Neuronal stem cell (in vitro differentiated cells): ENCODE measurements at regions not wholly inside any gene's neighbourhood (a gene's known extent, or its start where the extent isn't known, plus 50 kb on each side); places are given as distances from the start of the nearest gene placed in this dataset.

Experiments used
- DNase-seq: peaks from one replicate; pipeline ENCODE4 v3.0.0-alpha.2; 2013; ENCODE audit warnings: low spot score
- H2AFZ ChIP-seq: one replicate; pipeline ENCODE4 v1.6.1; 2013; ENCODE audit warnings: mild to moderate bottlenecking, low read length, inconsistent platforms
- H2AK5ac ChIP-seq: 2 replicates; pipeline ENCODE4 v1.6.1; 2013; ENCODE audit warnings: low read depth, mild to moderate bottlenecking, inconsistent platforms, low read length, moderate library complexity, mixed read lengths
- H2BK120ac ChIP-seq: 2 replicates; pipeline ENCODE4 v1.6.1; 2013; ENCODE audit warnings: low read depth, mild to moderate bottlenecking, inconsistent platforms, low read length, moderate library complexity, mixed read lengths
- H2BK12ac ChIP-seq: one replicate; pipeline ENCODE4 v1.6.1; 2013; ENCODE audit warnings: low read length, inconsistent platforms
- H2BK15ac ChIP-seq: 2 replicates; pipeline ENCODE4 v1.6.1; 2013; ENCODE audit warnings: mild to moderate bottlenecking, low read length, inconsistent platforms, mixed read lengths
- H2BK5ac ChIP-seq: one replicate; pipeline ENCODE4 v1.6.1; 2013; ENCODE audit warnings: inconsistent platforms, mild to moderate bottlenecking, low read length, moderate library complexity
- H3K14ac ChIP-seq: one replicate; pipeline ENCODE4 v1.6.1; 2013; ENCODE audit warnings: low read length, inconsistent platforms
- H3K18ac ChIP-seq: 2 replicates; pipeline ENCODE4 v1.6.1; 2013; ENCODE audit warnings: low read length, inconsistent platforms
- H3K23ac ChIP-seq: 2 replicates; pipeline ENCODE4 v1.6.1; 2013; ENCODE audit warnings: low read depth, mild to moderate bottlenecking, mixed read lengths, low read length, inconsistent platforms; ENCODE audit not compliant: poor library complexity
- H3K27ac ChIP-seq: replicated peaks from 3 replicates; pipeline ENCODE4 v1.5.1; 2013; ENCODE audit warnings: low read length, inconsistent platforms
- H3K27me3 ChIP-seq, 3 experiments: 2 replicates each; pipeline ENCODE4 v1.6.1; 2013; ENCODE audit warnings: low read length in 3 of 3, mild to moderate bottlenecking in 2 of 3, inconsistent platforms in 1 of 3, low read depth in 1 of 3, mixed read lengths in 1 of 3, moderate library complexity in 1 of 3; ENCODE audit not compliant: control insufficient read depth in 3 of 3, insufficient read depth in 3 of 3
- H3K36me3 ChIP-seq, 2 donors: replicated peaks in 1 of 2; 2 replicates each; pipeline ENCODE4 v1.6.1; 2013; ENCODE audit warnings: low read length in 2 of 2; ENCODE audit not compliant: control insufficient read depth in 2 of 2, insufficient read depth in 2 of 2
- H3K4ac ChIP-seq: 2 replicates; pipeline ENCODE4 v1.6.1; 2013; ENCODE audit warnings: inconsistent platforms, mild to moderate bottlenecking, low read length, moderate library complexity
- H3K4me1 ChIP-seq, 2 donors: 1 replicate in 1 of 2; 2 replicates in 1 of 2; pipeline ENCODE4 v1.6.1; 2013; ENCODE audit warnings: low read length in 2 of 2, low read depth in 1 of 2; ENCODE audit not compliant: control insufficient read depth in 2 of 2, insufficient read depth in 1 of 2
- H3K4me2 ChIP-seq: one replicate; pipeline ENCODE4 v1.6.1; 2013; ENCODE audit warnings: mild to moderate bottlenecking, low read length, inconsistent platforms; ENCODE audit not compliant: insufficient read depth, poor library complexity, severe bottlenecking
- H3K4me3 ChIP-seq, 2 donors: 2 replicates each; pipeline ENCODE4 v1.5.1; 2013; ENCODE audit warnings: low read length in 2 of 2, mild to moderate bottlenecking in 2 of 2, inconsistent platforms in 1 of 2, moderate library complexity in 1 of 2
- H3K79me1 ChIP-seq: one replicate; pipeline ENCODE4 v1.6.1; 2013; ENCODE audit warnings: low read depth, mild to moderate bottlenecking, inconsistent platforms, low read length, moderate library complexity
- H3K9ac ChIP-seq: one replicate; pipeline ENCODE4 v1.6.1; 2013; ENCODE audit warnings: mild to moderate bottlenecking, low read depth, low read length, inconsistent platforms; ENCODE audit not compliant: poor library complexity
- H3K9me3 ChIP-seq, 2 donors: replicated peaks in 1 of 2; 2 replicates each; pipeline versions ENCODE3 to v1.6.1; 2013; ENCODE audit warnings: low read length in 2 of 2, mild to moderate bottlenecking in 2 of 2, inconsistent platforms in 1 of 2, low read depth in 1 of 2, mixed read lengths in 1 of 2, moderate library complexity in 1 of 2; ENCODE audit not compliant: control insufficient read depth in 2 of 2, insufficient read depth in 1 of 2
- H4K8ac ChIP-seq: one replicate; pipeline ENCODE4 v1.6.1; 2013; ENCODE audit warnings: low read depth, mild to moderate bottlenecking, inconsistent platforms, low read length, moderate library complexity
- H4K91ac ChIP-seq: one replicate; pipeline ENCODE4 v1.6.1; 2013; ENCODE audit warnings: low read length, low read depth, mild to moderate bottlenecking, inconsistent platforms; ENCODE audit not compliant: poor library complexity
- WGBS, 2 donors: extraction: QIAGEN DNeasy Blood & Tissue Kit; methylation state at CpG; one replicate each; pipeline ENCODE4 v1.1.7; 2013; ENCODE audit warnings: missing lambda C conversion rate in 2 of 2, mixed read lengths in 1 of 2; ENCODE audit not compliant: insufficient read length in 2 of 2, insufficient replicate concordance in 1 of 2; ENCODE audit errors: extremely low coverage in 2 of 2; 5-methylcytosine and 5-hydroxymethylcytosine counted together

DNA sequence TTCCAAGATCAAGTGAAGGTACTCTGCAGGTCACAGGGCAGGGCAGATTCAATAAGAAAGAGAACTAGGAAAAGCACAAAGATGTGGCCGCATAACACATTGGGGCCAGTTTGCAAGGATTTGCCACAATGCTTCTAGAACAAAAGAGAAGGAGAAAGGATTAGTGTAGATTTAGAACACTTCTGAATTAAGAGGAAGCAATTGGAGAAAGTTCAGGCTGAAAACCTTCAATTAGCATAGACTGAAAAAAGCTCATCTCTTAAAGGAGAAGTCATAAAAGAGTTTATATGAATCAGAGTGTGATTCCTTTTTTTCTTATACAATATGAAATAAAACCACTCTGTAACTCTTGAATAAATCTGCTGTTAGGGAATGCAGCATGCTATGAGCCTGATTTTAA, 215.6 kb upstream of the FAT1 start:
- Histone ChIP-seq H3K36me3 (peaks cover 0 to 2% of the 10 kb centered on the region in 2 donors), H3K79me1 (no peaks in the 10 kb centered on the region), H4K8ac (no peak overlapping the region), H2AFZ (peak overlapping the region; percentile 14), H2BK5ac (no peak overlapping the region), H3K9ac (no peak overlapping the region), H2BK12ac (no peak overlapping the region), H3K23ac (no peak overlapping the region), H3K9me3 (no peaks in the 10 kb centered on the region), H3K27me3 (no peaks in the 10 kb centered on the region), H2BK120ac (no peak overlapping the region), H3K18ac (no peak overlapping the region), H3K4me1 (peaks cover 8 to 12% of the 10 kb centered on the region in 2 donors), H4K91ac (no peak overlapping the region), H3K4me3 (no peak overlapping the region), H3K14ac (no peak overlapping the region), H3K27ac (no peak overlapping the region), H3K4me2 (no peak overlapping the region), H2AK5ac (no peak overlapping the region), H3K4ac (no peak overlapping the region), H2BK15ac (no peak overlapping the region)
- DNase-seq = no peak
- no CpG with 5 or more reads among the region's 1 CpG for WGBS, 2 donors

DNA sequence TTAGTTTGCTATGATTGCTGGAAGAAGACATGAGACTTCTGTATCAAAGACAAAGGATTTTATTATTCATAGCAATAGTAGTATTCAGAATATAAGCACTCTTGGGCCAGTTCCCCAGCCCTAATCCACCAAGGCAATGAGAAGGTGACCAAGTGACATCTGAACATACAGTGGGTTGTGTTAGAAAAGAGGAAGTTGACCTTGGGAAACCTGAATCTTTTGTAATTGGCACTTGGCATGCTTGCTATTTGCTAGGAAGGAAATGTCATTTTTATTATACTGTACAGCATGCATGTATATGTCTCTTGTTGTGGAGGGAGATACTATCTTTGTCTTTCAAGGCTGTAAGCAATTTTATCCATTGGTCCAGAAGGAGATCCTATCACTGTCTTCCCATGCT, 216.1 kb upstream of the FAT1 start:
- H3K4me2 ChIP-seq = no peak overlapping the region
- no peak overlapping the region for H3K4me3 ChIP-seq
- no peaks in the 10 kb centered on the region for H3K27me3 ChIP-seq
- DNase-seq = no peak
- H3K79me1 ChIP-seq = no peaks in the 10 kb centered on the region
- no peaks in the 10 kb centered on the region for H3K36me3 ChIP-seq
- H3K14ac ChIP-seq = no peak overlapping the region
- H4K8ac ChIP-seq = no peak overlapping the region
- no peak overlapping the region for H2AK5ac ChIP-seq
- no peak overlapping the region for H3K27ac ChIP-seq
- H3K18ac ChIP-seq = no peak overlapping the region
- H3K23ac ChIP-seq = no peak overlapping the region
- H3K4ac ChIP-seq = no peak overlapping the region
- H2BK120ac ChIP-seq = no peak overlapping the region
- no peak overlapping the region for H4K91ac ChIP-seq
- H3K9me3 ChIP-seq = no peaks in the 10 kb centered on the region
- no peak overlapping the region for H2BK12ac ChIP-seq
- H3K9ac ChIP-seq = no peak overlapping the region
- H2BK15ac ChIP-seq = no peak overlapping the region
- H2BK5ac ChIP-seq = no peak overlapping the region
- peaks cover 8 to 12% of the 10 kb centered on the region in 2 donors for H3K4me1 ChIP-seq
- H2AFZ ChIP-seq = no peak overlapping the region

DNA sequence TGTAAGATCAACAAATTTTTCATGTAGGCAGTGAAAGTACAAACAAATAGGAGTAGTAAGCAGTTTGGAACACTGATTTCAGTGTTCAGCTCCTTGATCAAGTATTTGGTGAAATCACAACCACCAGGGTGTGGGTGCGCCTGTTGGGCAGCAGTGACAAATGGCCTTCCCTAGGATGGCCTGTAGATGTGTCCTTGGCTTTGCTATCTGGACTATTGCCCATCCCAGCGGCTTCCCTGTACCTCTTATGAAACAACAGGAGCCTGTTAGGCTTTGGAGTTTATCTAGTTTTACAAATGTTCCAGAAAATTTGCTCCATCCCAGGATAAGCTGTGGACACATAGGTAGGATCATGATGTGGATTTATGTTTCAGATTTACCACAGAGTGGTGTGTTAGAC, 216.8 kb upstream of the FAT1 start:
- no peak overlapping the region for H4K8ac ChIP-seq
- no peaks in the 10 kb centered on the region for H3K36me3 ChIP-seq
- H3K4me2 ChIP-seq = no peak overlapping the region
- no peak for DNase-seq
- no peak overlapping the region for H2AFZ ChIP-seq
- no peak overlapping the region for H4K91ac ChIP-seq
- no peak overlapping the region for H3K27ac ChIP-seq
- H3K27me3 ChIP-seq = no peaks in the 10 kb centered on the region
- no peak overlapping the region for H3K23ac ChIP-seq
- no peak overlapping the region for H2BK15ac ChIP-seq
- no peak overlapping the region for H3K4ac ChIP-seq
- H3K14ac ChIP-seq = no peak overlapping the region
- no peaks in the 10 kb centered on the region for H3K79me1 ChIP-seq
- H3K4me3 ChIP-seq = no peak overlapping the region
- no peak overlapping the region for H2BK120ac ChIP-seq
- H3K18ac ChIP-seq = no peak overlapping the region
- H3K9ac ChIP-seq = no peak overlapping the region
- WGBS, 2 donors = no CpG with 5 or more reads among the region's 2 CpGs
- no peaks in the 10 kb centered on the region for H3K9me3 ChIP-seq
- no peak overlapping the region for H2BK5ac ChIP-seq
- H2BK12ac ChIP-seq = no peak overlapping the region
- H2AK5ac ChIP-seq = no peak overlapping the region
- H3K4me1 ChIP-seq = peaks cover 8 to 12% of the 10 kb centered on the region in 2 donors

DNA sequence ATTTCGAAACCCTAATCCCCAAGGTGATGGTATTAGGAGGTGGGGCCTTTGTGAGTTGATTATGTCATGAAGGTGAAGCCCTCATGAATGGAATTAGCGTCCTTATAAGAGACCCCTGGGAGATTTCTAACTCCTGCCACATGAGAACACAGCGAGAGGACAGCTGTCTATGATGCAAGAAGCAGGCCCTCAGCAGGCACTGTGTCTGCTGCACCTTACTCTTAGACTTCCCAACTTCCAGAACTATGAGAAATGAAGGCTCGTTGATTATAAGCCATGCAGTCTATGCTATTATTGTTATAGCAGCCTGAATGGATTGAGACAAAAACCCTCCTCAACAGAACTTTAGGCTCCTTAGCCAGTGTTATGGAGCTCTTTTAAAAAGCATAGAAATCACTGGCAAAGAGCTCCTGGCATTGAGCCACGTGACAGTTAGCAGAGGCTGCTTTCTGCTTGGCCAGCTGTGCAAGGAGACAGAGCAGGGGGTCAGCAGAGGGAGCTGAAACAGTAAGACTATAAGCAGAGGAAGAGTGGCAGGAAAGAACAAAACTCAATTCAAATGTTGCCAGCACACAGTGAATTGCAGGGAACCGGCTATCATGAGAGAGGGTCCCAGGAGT, 219.2 kb upstream of the FAT1 start:
- Histone ChIP-seq H2BK15ac (no peak overlapping the region), H3K4me2 (no peak overlapping the region), H2BK120ac (no peak overlapping the region), H3K27ac (no peak overlapping the region), H3K4me1 (peaks cover 9 to 15% of the 10 kb centered on the region in 2 donors), H3K14ac (no peak overlapping the region), H3K9ac (no peak overlapping the region), H3K79me1 (peaks cover 3% of the 10 kb centered on the region), H4K91ac (no peak overlapping the region), H2BK12ac (no peak overlapping the region), H2AFZ (peak overlapping the region; percentile 73), H3K36me3 (no peaks in the 10 kb centered on the region), H4K8ac (no peak overlapping the region), H3K23ac (no peak overlapping the region), H3K18ac (no peak overlapping the region), H2BK5ac (no peak overlapping the region), H3K27me3 (no peaks in the 10 kb centered on the region), H3K9me3 (no peaks in the 10 kb centered on the region), H2AK5ac (no peak overlapping the region), H3K4ac (no peak overlapping the region), H3K4me3 (no peak overlapping the region)
- WGBS, 2 donors = no CpG with 5 or more reads among the region's 6 CpGs
- no peak for DNase-seq
